SK-N-MC (cell line): ENCODE measurements at regions not wholly inside any gene's neighbourhood (a gene's known extent, or its start where the extent isn't known, plus 50 kb on each side); places are given as distances from the start of the nearest gene placed in this dataset.

Experiments
- DNase-seq: peaks from one replicate; pipeline ENCODE4 v3.0.0-alpha.2; 2011; ENCODE audit warnings: low read depth, low spot score
- H3K27ac ChIP-seq: fragments of 200-600 bp; sonication (generic); 2 replicates; pipeline ENCODE4 v1.5.1; 2016; ENCODE audit warnings: mixed run types
- H3K36me3 ChIP-seq: fragments of 200-600 bp; sonication (generic); 2 replicates; pipeline ENCODE4 v1.6.1; 2017; ENCODE audit warnings: antibody characterized with exemption, low read length, mixed read lengths; ENCODE audit not compliant: insufficient read depth
- H3K4me3 ChIP-seq: fragments of 200-600 bp; sonication (generic); 2 replicates; pipeline ENCODE4 v1.5.1; 2016
- H3K9ac ChIP-seq: fragments of 200-600 bp; sonication (generic); 2 replicates; pipeline ENCODE4 v1.8.0; 2017; ENCODE audit warnings: mixed run types, mixed read lengths; ENCODE audit not compliant: insufficient read length
- H3K9me3 ChIP-seq: fragments of 200-600 bp; sonication (generic); 2 replicates; pipeline ENCODE4 v1.6.1; 2017; ENCODE audit warnings: low read depth, mild to moderate bottlenecking, antibody characterized with exemption, low read length, moderate library complexity, mixed read lengths
- EZH2 ChIP-seq: fragments of 200-600 bp; sonication (generic); IDR thresholded peaks from one replicate; pipeline ENCODE4 v1.6.1; 2017; ENCODE audit warnings: antibody characterized with exemption
- FOXP2 ChIP-seq: optimal IDR thresholded peaks from 2 replicates; pipeline ENCODE3; 2011; ENCODE audit warnings: mild to moderate bottlenecking, moderate library complexity; ENCODE audit not compliant: insufficient read depth; ENCODE audit errors: extremely low read length, control extremely low read depth
- POLR2AphosphoS5 ChIP-seq: IDR thresholded peaks from 2 replicates; pipeline ENCODE4 v1.6.1; 2012; ENCODE audit warnings: mild to moderate bottlenecking, low read depth, low read length, borderline replicate concordance

DNA sequence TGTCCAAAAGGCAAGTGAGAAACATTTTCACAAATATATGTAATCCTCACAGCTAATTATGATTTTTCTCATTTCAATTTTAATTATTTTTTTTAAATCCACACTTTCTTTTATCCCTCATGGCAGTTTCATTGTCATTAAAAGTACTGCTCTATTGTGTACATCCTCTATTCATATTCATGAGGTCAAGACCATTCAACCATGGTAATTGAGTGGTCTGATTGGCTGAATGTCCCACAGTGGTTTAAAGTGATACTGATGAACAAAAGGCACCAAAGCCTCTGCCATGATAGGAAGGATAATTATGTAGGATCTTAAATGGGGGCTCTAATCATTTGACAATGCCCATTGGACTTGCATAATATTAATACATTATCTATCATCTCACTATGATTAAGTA lies 108.4 kb upstream of the EPHA4 start:
- DNase-seq, result no peak
- H3K9me3 ChIP-seq, result no peaks in the 10 kb centered on the region
- no peaks in the 10 kb centered on the region for H3K36me3 ChIP-seq
- H3K27ac ChIP-seq, result no peak overlapping the region
- no peak for TF ChIP-seq FOXP2
- no peak for TF ChIP-seq POLR2AphosphoS5
- TF ChIP-seq EZH2, result no peak
- no peak overlapping the region for H3K4me3 ChIP-seq
- no peak overlapping the region for H3K9ac ChIP-seq

DNA sequence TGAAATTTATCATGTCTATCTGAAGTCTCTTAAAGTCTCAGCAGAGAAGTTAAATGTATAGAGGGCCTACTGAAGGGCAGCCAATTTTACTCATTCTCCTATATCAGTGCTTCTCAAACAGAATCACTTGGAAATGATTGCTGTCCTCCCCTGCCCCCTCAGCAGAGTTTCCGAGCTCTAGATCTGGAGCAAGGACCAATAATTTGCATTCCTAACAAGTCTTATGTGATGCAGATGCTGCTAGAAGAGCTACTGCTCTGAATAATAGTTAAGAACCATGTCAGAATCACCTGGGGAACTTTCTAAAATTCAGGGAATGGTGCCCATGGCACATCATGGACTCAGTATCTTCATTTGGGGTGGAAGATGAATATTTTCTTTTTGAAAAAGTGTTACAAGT lies 105.6 kb upstream of the EPHA4 start:
- no peak overlapping the region for H3K27ac ChIP-seq
- no peak overlapping the region for H3K4me3 ChIP-seq
- TF ChIP-seq POLR2AphosphoS5 (no peak), EZH2 (no peak)
- H3K9ac ChIP-seq, result no peak overlapping the region
- no peaks in the 10 kb centered on the region for H3K9me3 ChIP-seq
- no peak for DNase-seq
- H3K36me3 ChIP-seq, result no peaks in the 10 kb centered on the region

DNA sequence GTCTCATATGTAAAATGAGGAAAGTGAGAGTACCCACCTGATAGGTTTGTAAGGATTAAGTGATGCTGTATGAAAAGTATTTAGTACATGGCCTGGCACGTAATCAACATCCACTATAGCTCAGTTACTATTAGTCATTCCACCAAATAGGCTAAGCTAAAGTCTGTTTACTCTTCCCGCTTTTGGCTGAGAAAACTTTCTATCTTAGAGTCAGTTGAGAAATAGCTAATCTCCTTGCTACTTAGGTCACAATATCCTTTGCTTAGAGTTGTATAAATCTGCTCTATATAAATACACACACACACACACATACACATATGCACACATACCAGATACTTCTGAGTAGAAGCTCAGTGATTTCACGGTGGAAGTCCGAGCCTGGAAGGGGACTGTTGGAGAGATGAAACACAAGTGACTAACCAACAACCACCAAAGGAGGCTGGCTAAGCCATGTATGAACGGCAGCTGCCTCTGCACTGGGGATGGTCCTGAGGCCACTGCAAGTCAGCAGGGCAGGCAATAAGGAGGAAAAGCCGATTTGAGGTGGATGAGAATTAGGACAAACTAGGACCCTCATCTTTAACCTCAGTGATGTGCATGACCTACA lies 104.6 kb upstream of the EPHA4 start:
- Histone ChIP-seq H3K27ac (no peak overlapping the region), H3K9ac (no peak overlapping the region), H3K4me3 (no peak overlapping the region), H3K36me3 (no peaks in the 10 kb centered on the region), H3K9me3 (no peaks in the 10 kb centered on the region)
- DNase-seq, result no peak
- no peak for TF ChIP-seq FOXP2
- no peak for TF ChIP-seq EZH2
- no peak for TF ChIP-seq POLR2AphosphoS5

DNA sequence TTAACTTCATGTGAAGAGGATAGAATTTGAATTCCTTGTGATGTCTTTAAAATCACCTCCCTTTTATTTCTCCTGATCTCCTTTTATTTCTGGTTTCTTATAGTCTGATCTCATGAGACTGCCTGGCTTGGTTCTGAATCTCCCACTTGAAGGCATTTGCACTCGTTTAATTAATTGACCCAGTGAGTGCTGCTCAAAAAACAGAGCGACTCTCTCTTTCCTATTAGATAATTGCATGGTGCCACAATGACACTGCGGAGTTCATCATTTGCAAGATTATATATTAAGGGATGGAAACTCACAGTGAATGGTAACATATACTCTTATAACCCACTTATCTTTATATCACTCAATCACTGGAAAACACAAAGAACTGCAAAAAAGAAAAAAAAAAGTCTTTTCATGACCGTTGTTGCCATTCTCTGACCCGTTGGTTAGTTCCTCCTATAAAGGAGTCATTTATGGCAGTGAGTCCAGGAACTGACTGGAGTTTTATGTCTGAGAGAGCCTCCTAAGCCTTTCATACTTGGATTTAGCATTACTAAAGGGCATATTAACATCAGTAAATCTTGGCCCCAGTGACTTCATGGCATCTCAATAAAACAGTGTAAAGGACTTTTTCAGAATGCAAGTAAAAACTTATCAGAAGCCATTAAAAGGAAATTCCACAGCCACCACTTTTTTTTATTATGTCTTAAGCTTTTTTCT lies 103.3 kb upstream of the EPHA4 start:
- DNase-seq, result no peak

DNA sequence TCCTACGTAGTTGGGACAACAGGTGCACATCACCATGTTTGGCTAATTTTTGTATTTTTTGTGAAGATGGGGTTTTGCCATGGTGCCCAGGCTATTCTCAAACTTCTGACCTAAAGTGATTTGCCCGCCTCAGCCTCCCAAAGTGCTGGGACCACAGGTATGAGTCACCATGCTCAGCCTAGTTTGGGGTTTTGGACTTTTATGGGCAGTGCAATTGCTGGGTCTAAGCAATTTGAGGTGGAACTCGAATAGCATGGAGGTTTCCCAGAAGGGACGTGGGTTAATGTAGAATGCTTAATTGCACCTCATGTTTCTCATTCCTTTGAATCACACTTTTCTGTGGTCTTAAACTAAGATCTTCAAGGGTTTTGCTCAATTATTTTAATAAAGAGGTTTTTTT lies 102.3 kb upstream of the EPHA4 start:
- H3K36me3 ChIP-seq, result no peaks in the 10 kb centered on the region
- no peak overlapping the region for H3K4me3 ChIP-seq
- no peak for DNase-seq
- TF ChIP-seq FOXP2, result no peak
- no peak for TF ChIP-seq POLR2AphosphoS5
- TF ChIP-seq EZH2, result no peak
- no peaks in the 10 kb centered on the region for H3K9me3 ChIP-seq
- no peak overlapping the region for H3K9ac ChIP-seq
- H3K27ac ChIP-seq, result no peak overlapping the region

More for the DNA sequence above, 103.3 kb upstream of the EPHA4 start:
- Histone ChIP-seq H3K27ac (peak overlapping the region; percentile 1; the same call in 1 of the 2 replicates), H3K9ac (no peak overlapping the region), H3K4me3 (peak overlapping the region; percentile 20), H3K9me3 (no peaks in the 10 kb centered on the region), H3K36me3 (no peaks in the 10 kb centered on the region)
- no peak for TF ChIP-seq POLR2AphosphoS5
- TF ChIP-seq FOXP2, result no peak
- no peak for TF ChIP-seq EZH2

DNA sequence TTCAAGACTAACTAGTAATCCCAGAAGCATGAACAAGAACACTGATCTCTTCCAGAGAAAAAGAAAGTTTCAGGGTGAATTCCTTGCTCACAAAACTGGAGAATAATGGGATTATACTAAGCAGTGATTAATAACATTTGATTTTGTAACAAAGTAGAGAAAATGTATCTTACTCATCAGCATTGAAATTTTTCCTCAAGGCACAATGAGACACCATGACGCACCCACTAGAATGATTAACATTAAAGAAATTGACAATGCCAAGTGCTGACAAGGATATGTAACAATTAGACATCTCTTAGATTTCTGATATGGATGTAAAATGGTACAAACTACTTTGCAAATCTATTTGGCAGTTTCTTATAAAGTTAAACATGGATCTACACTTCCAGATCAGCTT lies 101.1 kb upstream of the EPHA4 start:
- no peaks in the 10 kb centered on the region for H3K36me3 ChIP-seq
- DNase-seq, result no peak
- H3K9ac ChIP-seq, result no peak overlapping the region
- TF ChIP-seq EZH2 (no peak), FOXP2 (no peak), POLR2AphosphoS5 (no peak)
- H3K4me3 ChIP-seq, result no peak overlapping the region
- H3K27ac ChIP-seq, result no peak overlapping the region
- no peaks in the 10 kb centered on the region for H3K9me3 ChIP-seq

DNA sequence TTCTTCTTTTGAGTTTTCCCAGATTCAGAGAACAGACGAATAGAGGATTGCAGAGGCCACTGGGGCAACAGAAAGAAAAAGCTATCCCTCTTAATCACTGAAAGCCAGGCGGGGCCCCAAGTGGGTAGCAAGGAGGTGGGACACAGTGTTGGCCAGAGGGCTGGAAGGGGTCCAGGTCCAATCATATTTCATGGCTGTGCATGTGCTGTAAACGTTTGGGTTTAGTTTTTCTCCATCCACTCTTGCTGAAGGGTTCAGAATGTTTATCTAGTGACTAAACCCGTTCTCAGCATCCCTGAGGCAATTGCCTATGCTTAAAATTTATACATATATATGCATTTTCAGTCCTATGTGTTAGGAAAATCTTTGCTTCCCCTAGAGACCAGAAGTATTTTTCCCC lies 99.4 kb upstream of the EPHA4 start:
- Histone ChIP-seq H3K9me3 (no peaks in the 10 kb centered on the region), H3K4me3 (no peak overlapping the region), H3K9ac (no peak overlapping the region), H3K27ac (no peak overlapping the region), H3K36me3 (no peaks in the 10 kb centered on the region)
- TF ChIP-seq POLR2AphosphoS5 (no peak), FOXP2 (no peak), EZH2 (no peak)
- no peak for DNase-seq

DNA sequence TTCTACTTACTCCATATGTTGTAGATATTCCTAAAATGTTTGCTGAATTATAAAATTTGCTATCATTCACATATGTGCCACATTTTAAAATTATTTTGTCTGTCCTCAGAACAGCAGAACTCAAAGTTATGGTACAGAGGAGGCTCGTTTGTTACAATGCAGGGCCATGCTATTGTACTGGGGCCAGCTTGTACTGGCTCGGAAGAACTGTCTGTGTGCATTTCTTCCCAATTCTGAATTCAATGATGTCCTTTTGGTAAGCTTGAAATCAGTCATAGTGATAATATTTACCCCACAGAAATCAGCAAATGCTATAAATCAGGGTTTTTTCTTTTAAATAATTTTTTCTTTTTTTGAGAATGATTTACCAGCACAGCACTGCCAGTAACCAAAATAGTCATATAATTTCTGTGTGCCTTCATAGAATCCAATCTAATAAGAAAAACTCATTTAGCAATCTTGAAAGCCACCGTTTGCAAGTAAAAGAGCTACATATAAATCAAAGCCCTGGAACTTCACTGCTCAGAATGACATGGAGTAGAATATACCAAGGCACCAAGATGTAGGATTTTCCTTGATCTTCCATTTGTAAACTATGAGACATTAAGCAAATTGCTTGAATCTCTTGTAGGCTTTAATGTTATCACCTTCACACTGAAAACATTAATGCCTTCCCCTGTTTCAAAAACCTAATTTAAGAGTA lies 90.7 kb upstream of the EPHA4 start:
- H3K36me3 ChIP-seq, result no peaks in the 10 kb centered on the region
- H3K9ac ChIP-seq, result no peak overlapping the region
- no peaks in the 10 kb centered on the region for H3K9me3 ChIP-seq
- no peak overlapping the region for H3K4me3 ChIP-seq
- H3K27ac ChIP-seq, result no peak overlapping the region
- TF ChIP-seq FOXP2 (no peak), POLR2AphosphoS5 (no peak), EZH2 (no peak)
- DNase-seq, result no peak

DNA sequence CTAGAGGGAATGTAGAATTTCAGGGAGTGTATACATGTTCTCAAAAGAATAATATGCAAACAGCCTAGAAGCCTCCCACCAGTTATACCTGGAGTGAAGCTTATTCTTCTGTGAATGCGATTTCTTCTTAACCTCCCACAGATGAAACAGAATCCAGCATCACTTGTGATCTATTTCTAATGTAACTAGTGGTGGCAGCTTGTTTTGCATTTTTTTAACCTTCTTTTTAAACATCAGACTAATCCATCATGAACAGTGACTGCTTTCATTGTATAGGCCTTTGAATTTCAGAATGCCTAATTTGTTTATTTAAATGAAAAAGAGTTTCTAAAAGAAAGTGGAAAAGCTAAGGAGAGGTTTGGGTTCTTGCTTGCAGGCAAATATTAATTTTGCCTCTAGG lies 85.7 kb upstream of the EPHA4 start:
- Histone ChIP-seq H3K36me3 (no peaks in the 10 kb centered on the region), H3K27ac (no peak overlapping the region), H3K4me3 (no peak overlapping the region)

More for the DNA sequence above, 85.7 kb upstream of the EPHA4 start:
- Histone ChIP-seq H3K9me3 (no peaks in the 10 kb centered on the region), H3K9ac (no peak overlapping the region)
- DNase-seq, result no peak
- TF ChIP-seq POLR2AphosphoS5 (no peak), EZH2 (no peak), FOXP2 (no peak)
